ENCODE measurements at regions not wholly inside any gene's neighbourhood (a gene's known extent, or its start where the extent isn't known, plus 50 kb on each side); places are given as distances from the start of the nearest gene placed in this dataset.

DNA sequence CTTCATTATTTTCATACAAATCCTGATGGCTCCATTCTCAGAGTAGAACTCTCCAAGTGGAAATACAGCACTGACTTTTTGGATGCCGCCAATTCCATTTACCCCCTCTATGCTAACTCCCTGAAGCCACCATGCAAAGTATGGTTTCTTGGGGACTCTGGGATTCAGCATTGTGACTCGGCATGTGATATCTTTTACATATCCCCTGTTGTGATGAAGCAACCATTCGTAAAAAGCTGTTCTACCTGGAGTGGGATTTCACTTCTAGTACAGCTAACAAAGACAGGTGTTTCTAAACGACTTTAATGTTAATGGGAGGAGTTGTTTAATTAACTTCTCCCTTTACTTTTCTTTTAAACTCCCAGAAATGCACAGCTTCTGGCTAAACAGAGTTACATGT lies 533.5 kb downstream of the RBFOX1 start:
- TF ChIP-seq, protein P1, sequence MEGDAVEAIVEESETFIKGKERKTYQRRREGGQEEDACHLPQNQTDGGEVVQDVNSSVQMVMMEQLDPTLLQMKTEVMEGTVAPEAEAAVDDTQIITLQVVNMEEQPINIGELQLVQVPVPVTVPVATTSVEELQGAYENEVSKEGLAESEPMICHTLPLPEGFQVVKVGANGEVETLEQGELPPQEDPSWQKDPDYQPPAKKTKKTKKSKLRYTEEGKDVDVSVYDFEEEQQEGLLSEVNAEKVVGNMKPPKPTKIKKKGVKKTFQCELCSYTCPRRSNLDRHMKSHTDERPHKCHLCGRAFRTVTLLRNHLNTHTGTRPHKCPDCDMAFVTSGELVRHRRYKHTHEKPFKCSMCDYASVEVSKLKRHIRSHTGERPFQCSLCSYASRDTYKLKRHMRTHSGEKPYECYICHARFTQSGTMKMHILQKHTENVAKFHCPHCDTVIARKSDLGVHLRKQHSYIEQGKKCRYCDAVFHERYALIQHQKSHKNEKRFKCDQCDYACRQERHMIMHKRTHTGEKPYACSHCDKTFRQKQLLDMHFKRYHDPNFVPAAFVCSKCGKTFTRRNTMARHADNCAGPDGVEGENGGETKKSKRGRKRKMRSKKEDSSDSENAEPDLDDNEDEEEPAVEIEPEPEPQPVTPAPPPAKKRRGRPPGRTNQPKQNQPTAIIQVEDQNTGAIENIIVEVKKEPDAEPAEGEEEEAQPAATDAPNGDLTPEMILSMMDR (conservative IDR thresholded peaks at IDR 0.05; ENCODE audit: low read length): no peak
- no peak for TF ChIP-seq EZH2phosphoT487 (IDR thresholded peaks at IDR 0.05; ENCODE audit: borderline replicate concordance, low read depth, low read length)

Measured in OCI-LY7 (cell line).